Neural cell (in vitro differentiated cells): ENCODE measurements at regions not wholly inside any gene's neighbourhood (a gene's known extent, or its start where the extent isn't known, plus 50 kb on each side); places are given as distances from the start of the nearest gene placed in this dataset.

ENCODE experiments used
- H2AFZ ChIP-seq: fragments of 200-600, 300-800 bp; sonication (generic), shearing (Covaris generic); 2 replicates; pipeline ENCODE4 v1.6.0; 2014; ENCODE audit warnings: low read depth, mild to moderate bottlenecking, antibody characterized with exemption, low read length, moderate library complexity
- H3F3A ChIP-seq: fragments of 200-600 bp; shearing (Covaris generic); 2 replicates; pipeline ENCODE4 v1.6.1; 2016; ENCODE audit warnings: mild to moderate bottlenecking, moderate library complexity, mixed read lengths, antibody characterized with exemption, low read length; ENCODE audit not compliant: insufficient read depth, poor library complexity, severe bottlenecking
- H3K27ac ChIP-seq: fragments of 200-600, 300-800 bp; sonication (generic), shearing (Covaris generic); 2 replicates; pipeline ENCODE4 v1.5.1; 2014; ENCODE audit warnings: mild to moderate bottlenecking, low read length, moderate library complexity
- H3K27me3 ChIP-seq: fragments of 300-800, 200-600 bp; sonication (generic), shearing (Covaris generic); 2 replicates; pipeline ENCODE4 v1.6.0; 2014; ENCODE audit warnings: mild to moderate bottlenecking, low read depth, low read length, moderate library complexity; ENCODE audit not compliant: insufficient read depth
- H3K36me3 ChIP-seq: fragments of 300-800, 200-600 bp; sonication (generic), shearing (Covaris generic); 2 replicates; pipeline ENCODE4 v1.5.1; 2014; ENCODE audit warnings: mild to moderate bottlenecking, antibody characterized with exemption, low read length, moderate library complexity; ENCODE audit not compliant: insufficient read depth
- H3K4me2 ChIP-seq: fragments of 300-800, 200-600 bp; sonication (generic), shearing (Covaris generic); 2 replicates; pipeline ENCODE4 v1.6.0; 2014; ENCODE audit warnings: mild to moderate bottlenecking, low read length
- H3K4me3 ChIP-seq: fragments of 300-800, 200-600 bp; sonication (generic), shearing (Covaris generic); 2 replicates; pipeline ENCODE4 v1.5.1; 2014; ENCODE audit warnings: mild to moderate bottlenecking, low read length, moderate library complexity
- H3K79me2 ChIP-seq: fragments of 200-600 bp; shearing (Covaris generic); replicated peaks from 2 replicates; pipeline ENCODE4 v1.6.0; 2014; ENCODE audit warnings: mild to moderate bottlenecking, low read length, moderate library complexity; ENCODE audit not compliant: insufficient read depth
- H3K9ac ChIP-seq: fragments of 300-800, 200-600 bp; sonication (generic), shearing (Covaris generic); 2 replicates; pipeline ENCODE4 v1.6.1; 2016; ENCODE audit warnings: mild to moderate bottlenecking, low read length, mixed read lengths
- H3K9me2 ChIP-seq: fragments of 200-600 bp; shearing (Covaris generic); 2 replicates; pipeline ENCODE4 v1.6.1; 2016; ENCODE audit warnings: mild to moderate bottlenecking, low read length, mixed read lengths; ENCODE audit not compliant: insufficient read depth
- H3K9me3 ChIP-seq: fragments of 200-600, 300-800 bp; sonication (generic), shearing (Covaris generic); 2 replicates; pipeline ENCODE4 v1.6.1; 2016; ENCODE audit warnings: mild to moderate bottlenecking, mixed run types, low read length, moderate library complexity, mixed read lengths
- H4K20me1 ChIP-seq: fragments of 200-600 bp; shearing (Covaris generic); 2 replicates; pipeline ENCODE4 v1.6.1; 2016; ENCODE audit warnings: mild to moderate bottlenecking, mixed run types; ENCODE audit not compliant: insufficient read depth
- EP300 ChIP-seq: fragments of 450-650 bp; conservative IDR thresholded peaks from 2 replicates; pipeline ENCODE4 v1.6.1; 2014; ENCODE audit warnings: antibody characterized with exemption, mild to moderate bottlenecking, moderate library complexity; ENCODE audit not compliant: poor library complexity, severe bottlenecking
- EZH2 ChIP-seq: fragments of 200-600, 300-800 bp; shearing (Covaris generic), sonication (generic); IDR thresholded peaks from 2 replicates; pipeline ENCODE4 v1.6.1; 2014; ENCODE audit warnings: antibody characterized with exemption, low read length, borderline replicate concordance, mild to moderate bottlenecking; ENCODE audit not compliant: insufficient read depth, poor library complexity, severe bottlenecking
- MXI1 ChIP-seq: fragments of 450-650 bp; conservative IDR thresholded peaks from 2 replicates; pipeline ENCODE4 v1.6.1; 2014; ENCODE audit warnings: antibody characterized with exemption, mild to moderate bottlenecking; ENCODE audit not compliant: poor library complexity, severe bottlenecking
- POLR2AphosphoS5 ChIP-seq: IDR thresholded peaks from 2 replicates; pipeline ENCODE4 v1.6.1; 2012
- RAD21 ChIP-seq: fragments of 450-650 bp; conservative IDR thresholded peaks from 2 replicates; pipeline ENCODE4 v1.6.1; 2014; ENCODE audit warnings: antibody characterized with exemption, mild to moderate bottlenecking, moderate library complexity
- SMC3 ChIP-seq: fragments of 450-650 bp; conservative IDR thresholded peaks from 2 replicates; pipeline ENCODE4 v1.6.1; 2014; ENCODE audit warnings: antibody characterized with exemption, mild to moderate bottlenecking, moderate library complexity; ENCODE audit not compliant: poor library complexity
- TAF1 ChIP-seq: IDR thresholded peaks from 2 replicates; pipeline ENCODE4 v1.6.1; 2012; ENCODE audit warnings: low read depth
- TF ChIP-seq, protein P1 (sequence below): fragments of 450-650 bp; IDR thresholded peaks from 2 replicates; pipeline ENCODE4 v1.5.1; 2014; ENCODE audit warnings: antibody characterized with exemption, mild to moderate bottlenecking, moderate library complexity; ENCODE audit not compliant: poor library complexity, severe bottlenecking
- TF ChIP-seq, protein P2 (sequence below): IDR thresholded peaks from 2 replicates; pipeline ENCODE4 v1.6.1; 2012; ENCODE audit warnings: borderline replicate concordance

- Histone ChIP-seq H3K36me3 (peaks cover 8% of the 10 kb centered on the region), H3K9ac (no peak overlapping the region), H3K27ac (no peak overlapping the region), H3K4me2 (no peak overlapping the region), H3K79me2 (no peaks in the 10 kb centered on the region), H3K9me3 (no peaks in the 10 kb centered on the region), H4K20me1 (no peaks in the 10 kb centered on the region), H3F3A (no peaks in the 10 kb centered on the region), H3K9me2 (no peaks in the 10 kb centered on the region), H3K4me3 (no peak overlapping the region), H3K27me3 (no peaks in the 10 kb centered on the region), H2AFZ (no peak overlapping the region)
- no peak for TF ChIP-seq EP300
- TF ChIP-seq, protein P1, sequence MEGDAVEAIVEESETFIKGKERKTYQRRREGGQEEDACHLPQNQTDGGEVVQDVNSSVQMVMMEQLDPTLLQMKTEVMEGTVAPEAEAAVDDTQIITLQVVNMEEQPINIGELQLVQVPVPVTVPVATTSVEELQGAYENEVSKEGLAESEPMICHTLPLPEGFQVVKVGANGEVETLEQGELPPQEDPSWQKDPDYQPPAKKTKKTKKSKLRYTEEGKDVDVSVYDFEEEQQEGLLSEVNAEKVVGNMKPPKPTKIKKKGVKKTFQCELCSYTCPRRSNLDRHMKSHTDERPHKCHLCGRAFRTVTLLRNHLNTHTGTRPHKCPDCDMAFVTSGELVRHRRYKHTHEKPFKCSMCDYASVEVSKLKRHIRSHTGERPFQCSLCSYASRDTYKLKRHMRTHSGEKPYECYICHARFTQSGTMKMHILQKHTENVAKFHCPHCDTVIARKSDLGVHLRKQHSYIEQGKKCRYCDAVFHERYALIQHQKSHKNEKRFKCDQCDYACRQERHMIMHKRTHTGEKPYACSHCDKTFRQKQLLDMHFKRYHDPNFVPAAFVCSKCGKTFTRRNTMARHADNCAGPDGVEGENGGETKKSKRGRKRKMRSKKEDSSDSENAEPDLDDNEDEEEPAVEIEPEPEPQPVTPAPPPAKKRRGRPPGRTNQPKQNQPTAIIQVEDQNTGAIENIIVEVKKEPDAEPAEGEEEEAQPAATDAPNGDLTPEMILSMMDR = no peak
- TF ChIP-seq SMC3 = no peak
- TF ChIP-seq, protein P2, sequence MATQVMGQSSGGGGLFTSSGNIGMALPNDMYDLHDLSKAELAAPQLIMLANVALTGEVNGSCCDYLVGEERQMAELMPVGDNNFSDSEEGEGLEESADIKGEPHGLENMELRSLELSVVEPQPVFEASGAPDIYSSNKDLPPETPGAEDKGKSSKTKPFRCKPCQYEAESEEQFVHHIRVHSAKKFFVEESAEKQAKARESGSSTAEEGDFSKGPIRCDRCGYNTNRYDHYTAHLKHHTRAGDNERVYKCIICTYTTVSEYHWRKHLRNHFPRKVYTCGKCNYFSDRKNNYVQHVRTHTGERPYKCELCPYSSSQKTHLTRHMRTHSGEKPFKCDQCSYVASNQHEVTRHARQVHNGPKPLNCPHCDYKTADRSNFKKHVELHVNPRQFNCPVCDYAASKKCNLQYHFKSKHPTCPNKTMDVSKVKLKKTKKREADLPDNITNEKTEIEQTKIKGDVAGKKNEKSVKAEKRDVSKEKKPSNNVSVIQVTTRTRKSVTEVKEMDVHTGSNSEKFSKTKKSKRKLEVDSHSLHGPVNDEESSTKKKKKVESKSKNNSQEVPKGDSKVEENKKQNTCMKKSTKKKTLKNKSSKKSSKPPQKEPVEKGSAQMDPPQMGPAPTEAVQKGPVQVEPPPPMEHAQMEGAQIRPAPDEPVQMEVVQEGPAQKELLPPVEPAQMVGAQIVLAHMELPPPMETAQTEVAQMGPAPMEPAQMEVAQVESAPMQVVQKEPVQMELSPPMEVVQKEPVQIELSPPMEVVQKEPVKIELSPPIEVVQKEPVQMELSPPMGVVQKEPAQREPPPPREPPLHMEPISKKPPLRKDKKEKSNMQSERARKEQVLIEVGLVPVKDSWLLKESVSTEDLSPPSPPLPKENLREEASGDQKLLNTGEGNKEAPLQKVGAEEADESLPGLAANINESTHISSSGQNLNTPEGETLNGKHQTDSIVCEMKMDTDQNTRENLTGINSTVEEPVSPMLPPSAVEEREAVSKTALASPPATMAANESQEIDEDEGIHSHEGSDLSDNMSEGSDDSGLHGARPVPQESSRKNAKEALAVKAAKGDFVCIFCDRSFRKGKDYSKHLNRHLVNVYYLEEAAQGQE = no peak
These were observed 91.3 kb upstream of the ZNF746 start for GRCh38 chr7:149588930-149589329.

DNA sequence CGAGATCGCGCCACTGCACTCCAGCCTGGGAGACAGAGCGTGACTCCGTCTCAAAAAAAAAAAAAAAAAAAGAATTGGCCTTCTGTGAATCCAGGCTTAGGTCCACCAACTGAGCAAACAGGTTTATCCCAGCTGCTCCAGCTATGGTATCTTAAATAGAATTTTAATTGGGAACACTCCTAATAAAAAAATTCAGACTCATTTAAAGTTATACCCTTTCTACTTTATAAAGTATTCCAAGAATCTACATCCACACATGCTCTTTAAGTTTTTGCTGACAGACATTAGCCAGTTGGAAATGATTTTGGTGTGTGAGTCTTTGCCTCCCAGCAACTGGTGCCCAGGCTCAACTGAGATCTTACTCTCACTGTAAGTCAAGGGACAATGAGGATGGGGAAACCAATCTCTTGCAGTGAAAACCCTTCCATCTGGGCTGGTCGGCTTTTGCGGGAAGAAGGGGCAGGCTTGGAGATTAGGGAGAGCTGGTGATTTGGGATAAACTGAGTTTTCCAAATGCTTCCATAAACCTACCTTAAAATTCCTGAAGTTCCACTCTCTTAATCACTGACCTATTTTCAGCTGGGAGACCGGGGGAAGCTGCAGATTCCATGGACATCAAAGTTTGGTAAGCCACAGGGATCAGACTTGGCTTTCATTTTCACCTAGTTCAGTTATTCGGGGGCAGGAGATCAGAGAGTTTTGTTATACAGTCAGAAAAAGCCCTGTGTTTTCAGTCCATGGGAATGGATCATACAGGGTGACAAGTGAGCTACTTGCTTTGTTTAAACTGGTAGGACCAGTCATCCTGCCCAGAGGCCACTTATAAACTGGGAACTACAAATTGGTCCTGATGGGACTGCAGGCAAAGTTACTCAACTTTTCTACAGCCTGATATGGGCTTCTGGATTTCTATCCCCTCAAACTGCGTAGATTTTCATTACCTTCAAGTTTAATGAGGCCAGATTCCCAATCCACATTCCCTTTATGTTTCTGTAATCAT lies 89.3 kb upstream of the ZNF746 start:
- Histone ChIP-seq H3K27ac (no peak overlapping the region), H3K9me3 (no peaks in the 10 kb centered on the region), H3K27me3 (no peaks in the 10 kb centered on the region), H3K9ac (no peak overlapping the region), H3K4me2 (no peak overlapping the region), H3K79me2 (no peaks in the 10 kb centered on the region), H3F3A (no peaks in the 10 kb centered on the region), H3K4me3 (no peak overlapping the region), H3K9me2 (no peaks in the 10 kb centered on the region), H4K20me1 (no peaks in the 10 kb centered on the region), H3K36me3 (peaks cover 18% of the 10 kb centered on the region), H2AFZ (no peak overlapping the region)
- TF ChIP-seq POLR2AphosphoS5 (no peak), SMC3 (no peak), RAD21 (no peak), TAF1 (no peak), EZH2 (no peak), MXI1 (no peak), EP300 (no peak)
- TF ChIP-seq, protein P2 = no peak
- TF ChIP-seq, protein P1 = no peak
